SU-DHL-6 (cell line): ENCODE measurements at regions not wholly inside any gene's neighbourhood (a gene's known extent, or its start where the extent isn't known, plus 50 kb on each side); places are given as distances from the start of the nearest gene placed in this dataset.

Experiments used
- H2AFZ ChIP-seq: fragments of 200-600 bp; sonication (generic); 2 replicates; pipeline ENCODE4 v1.6.1; 2014; ENCODE audit warnings: low read depth, mild to moderate bottlenecking, moderate library complexity, mixed read lengths, antibody characterized with exemption, low read length; ENCODE audit not compliant: severe bottlenecking
- H3F3A ChIP-seq: fragments of 200-600 bp; shearing (Covaris generic); 2 replicates; pipeline ENCODE4 v1.6.0; 2016; ENCODE audit warnings: antibody characterized with exemption, mild to moderate bottlenecking; ENCODE audit not compliant: insufficient read depth
- H3K27ac ChIP-seq: fragments of 200-600 bp; sonication (generic); 2 replicates; pipeline ENCODE4 v1.5.1; 2016; ENCODE audit warnings: low read depth, mild to moderate bottlenecking, low read length, moderate library complexity, mixed read lengths
- H3K27me3 ChIP-seq: fragments of 200-600 bp; sonication (generic), shearing (Covaris generic); 2 replicates; pipeline ENCODE4 v1.6.0; 2014; ENCODE audit warnings: mild to moderate bottlenecking, low read length
- H3K36me3 ChIP-seq: fragments of 200-600 bp; sonication (generic); 2 replicates; pipeline ENCODE4 v1.6.1; 2014; ENCODE audit warnings: mild to moderate bottlenecking, low read length, mixed read lengths
- H3K4me2 ChIP-seq: fragments of 300-600, 200-600 bp; shearing (Covaris generic), sonication (generic); 2 replicates; pipeline ENCODE4 v1.6.0; 2014; ENCODE audit warnings: low read length, low read depth, mild to moderate bottlenecking; ENCODE audit not compliant: poor library complexity, severe bottlenecking
- H3K4me3 ChIP-seq: fragments of 200-600 bp; sonication (generic); 2 replicates; pipeline ENCODE4 v1.5.1; 2014; ENCODE audit warnings: antibody characterized with exemption, low read length, mild to moderate bottlenecking, mixed read lengths; ENCODE audit not compliant: insufficient read depth, poor library complexity, severe bottlenecking
- H3K79me2 ChIP-seq: fragments of 200-600 bp; sonication (generic); 2 replicates; pipeline ENCODE4 v1.6.1; 2014; ENCODE audit warnings: mild to moderate bottlenecking, low read length, moderate library complexity; ENCODE audit not compliant: insufficient read depth
- H3K9ac ChIP-seq: fragments of 200-600 bp; sonication (generic); 2 replicates; pipeline ENCODE4 v1.7.0; 2014; ENCODE audit warnings: mild to moderate bottlenecking, low read length
- H3K9me2 ChIP-seq: fragments of 200-600 bp; sonication (generic); replicated peaks from 2 replicates; pipeline ENCODE4 v1.6.1; 2014; ENCODE audit warnings: low read length; ENCODE audit not compliant: insufficient read depth
- H3K9me3 ChIP-seq: fragments of 200-600 bp; sonication (generic); 2 replicates; pipeline ENCODE4 v1.6.1; 2014; ENCODE audit warnings: low read length, mixed read lengths; ENCODE audit not compliant: insufficient read depth
- H4K20me1 ChIP-seq: fragments of 200-600 bp; sonication (generic); 2 replicates; pipeline ENCODE4 v1.6.1; 2014; ENCODE audit warnings: low read depth, mild to moderate bottlenecking, antibody characterized with exemption, low read length, moderate library complexity, mixed read lengths
- EZH2phosphoT487 ChIP-seq: fragments of 200-600 bp; sonication (generic), shearing (Covaris generic); conservative IDR thresholded peaks from 2 replicates; pipeline ENCODE4 v1.6.1; 2018; ENCODE audit warnings: mild to moderate bottlenecking, antibody characterized with exemption, low read length, moderate library complexity, mixed read lengths
- TF ChIP-seq, protein P1 (sequence below): fragments of 200-600 bp; sonication (generic); IDR thresholded peaks from one replicate; pipeline ENCODE4 v1.5.1; 2017; ENCODE audit warnings: antibody characterized with exemption, mild to moderate bottlenecking, low read length, moderate library complexity; ENCODE audit not compliant: insufficient read depth, poor library complexity, severe bottlenecking

DNA sequence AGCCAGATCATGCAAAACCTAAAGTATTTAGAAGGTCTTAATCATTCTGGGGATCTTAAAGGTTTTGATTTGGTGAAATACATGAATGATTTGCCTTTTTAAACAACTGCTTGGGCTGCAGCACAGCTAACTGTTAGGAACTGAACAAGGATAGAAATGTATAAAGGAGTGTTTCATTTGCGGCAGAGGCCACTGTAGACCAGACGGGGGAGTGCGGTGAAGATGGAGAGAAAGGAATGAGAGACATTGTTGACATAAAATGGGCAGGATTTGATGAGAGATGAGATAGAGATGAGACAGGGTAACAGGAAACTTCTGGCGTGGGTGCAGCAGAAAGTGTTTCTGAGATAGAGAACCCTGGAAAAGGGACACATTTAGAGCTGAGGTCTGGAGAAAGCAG is 308.1 kb downstream of the TMX3 start:
- Histone ChIP-seq H3K4me2 (no peak overlapping the region), H3K79me2 (no peaks in the 10 kb centered on the region), H3F3A (no peaks in the 10 kb centered on the region), H3K9ac (no peak overlapping the region), H3K27me3 (no peaks in the 10 kb centered on the region), H4K20me1 (no peaks in the 10 kb centered on the region), H3K9me3 (no peaks in the 10 kb centered on the region), H3K4me3 (no peak overlapping the region), H3K9me2 (no peaks in the 10 kb centered on the region), H3K27ac (no peak overlapping the region), H2AFZ (no peak overlapping the region), H3K36me3 (no peaks in the 10 kb centered on the region)
- TF ChIP-seq EZH2phosphoT487 = no peak
- TF ChIP-seq, protein P1, sequence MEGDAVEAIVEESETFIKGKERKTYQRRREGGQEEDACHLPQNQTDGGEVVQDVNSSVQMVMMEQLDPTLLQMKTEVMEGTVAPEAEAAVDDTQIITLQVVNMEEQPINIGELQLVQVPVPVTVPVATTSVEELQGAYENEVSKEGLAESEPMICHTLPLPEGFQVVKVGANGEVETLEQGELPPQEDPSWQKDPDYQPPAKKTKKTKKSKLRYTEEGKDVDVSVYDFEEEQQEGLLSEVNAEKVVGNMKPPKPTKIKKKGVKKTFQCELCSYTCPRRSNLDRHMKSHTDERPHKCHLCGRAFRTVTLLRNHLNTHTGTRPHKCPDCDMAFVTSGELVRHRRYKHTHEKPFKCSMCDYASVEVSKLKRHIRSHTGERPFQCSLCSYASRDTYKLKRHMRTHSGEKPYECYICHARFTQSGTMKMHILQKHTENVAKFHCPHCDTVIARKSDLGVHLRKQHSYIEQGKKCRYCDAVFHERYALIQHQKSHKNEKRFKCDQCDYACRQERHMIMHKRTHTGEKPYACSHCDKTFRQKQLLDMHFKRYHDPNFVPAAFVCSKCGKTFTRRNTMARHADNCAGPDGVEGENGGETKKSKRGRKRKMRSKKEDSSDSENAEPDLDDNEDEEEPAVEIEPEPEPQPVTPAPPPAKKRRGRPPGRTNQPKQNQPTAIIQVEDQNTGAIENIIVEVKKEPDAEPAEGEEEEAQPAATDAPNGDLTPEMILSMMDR = no peak

DNA sequence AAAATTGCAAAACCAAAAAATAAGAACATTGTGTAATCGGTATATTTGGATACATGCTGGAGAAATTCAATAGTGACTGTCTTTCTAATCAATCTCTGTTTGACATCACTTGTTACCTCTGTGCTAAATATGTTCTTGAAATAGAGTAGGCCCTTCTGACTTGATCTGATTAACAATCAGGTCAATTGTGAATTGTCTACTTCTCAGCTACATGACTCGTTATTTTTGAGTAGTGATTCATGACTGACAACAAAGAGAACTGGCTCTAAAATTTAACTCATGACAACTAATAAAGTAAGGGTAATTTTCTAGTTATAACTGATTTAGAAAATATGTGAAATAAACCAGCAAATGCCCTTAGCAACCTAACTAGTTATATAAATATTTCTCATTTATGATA is 312.1 kb downstream of the TMX3 start:
- Histone ChIP-seq H3K27me3 (no peaks in the 10 kb centered on the region), H3K36me3 (no peaks in the 10 kb centered on the region), H3K9me3 (no peaks in the 10 kb centered on the region), H2AFZ (no peak overlapping the region), H3F3A (no peaks in the 10 kb centered on the region), H3K79me2 (no peaks in the 10 kb centered on the region), H3K4me2 (no peak overlapping the region), H3K9me2 (no peaks in the 10 kb centered on the region), H4K20me1 (no peaks in the 10 kb centered on the region), H3K27ac (no peak overlapping the region), H3K4me3 (no peak overlapping the region), H3K9ac (no peak overlapping the region)
- TF ChIP-seq, protein P1 = no peak
- no peak for TF ChIP-seq EZH2phosphoT487

DNA sequence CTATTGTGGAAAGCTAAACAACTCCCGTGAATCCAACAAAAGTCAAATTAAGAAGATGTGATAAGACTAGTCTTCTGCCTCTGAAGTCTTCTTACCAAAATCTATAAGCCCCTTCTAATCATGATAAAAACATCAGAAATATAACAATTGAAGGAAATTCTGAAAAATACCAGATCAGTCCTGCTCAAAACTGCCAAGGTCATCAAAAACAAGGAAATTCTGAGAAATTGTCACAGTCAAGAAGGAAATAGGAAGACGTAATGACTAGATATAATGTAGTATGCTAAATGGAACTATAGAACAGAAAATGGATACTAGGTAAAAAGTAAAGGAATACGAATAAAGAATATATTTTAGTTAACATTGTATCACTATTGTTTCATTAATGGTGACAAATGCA is 314.0 kb downstream of the TMX3 start:
- no peak for TF ChIP-seq EZH2phosphoT487
- TF ChIP-seq, protein P1 = no peak
- no peaks in the 10 kb centered on the region for H3F3A ChIP-seq
- H2AFZ ChIP-seq = no peak overlapping the region
- H3K27ac ChIP-seq = no peak overlapping the region
- no peaks in the 10 kb centered on the region for H3K36me3 ChIP-seq
- no peaks in the 10 kb centered on the region for H3K79me2 ChIP-seq
- H3K4me3 ChIP-seq = no peak overlapping the region
- no peaks in the 10 kb centered on the region for H3K9me2 ChIP-seq
- H4K20me1 ChIP-seq = no peaks in the 10 kb centered on the region
- no peaks in the 10 kb centered on the region for H3K27me3 ChIP-seq
- H3K4me2 ChIP-seq = no peak overlapping the region
- no peaks in the 10 kb centered on the region for H3K9me3 ChIP-seq
- H3K9ac ChIP-seq = no peak overlapping the region

DNA sequence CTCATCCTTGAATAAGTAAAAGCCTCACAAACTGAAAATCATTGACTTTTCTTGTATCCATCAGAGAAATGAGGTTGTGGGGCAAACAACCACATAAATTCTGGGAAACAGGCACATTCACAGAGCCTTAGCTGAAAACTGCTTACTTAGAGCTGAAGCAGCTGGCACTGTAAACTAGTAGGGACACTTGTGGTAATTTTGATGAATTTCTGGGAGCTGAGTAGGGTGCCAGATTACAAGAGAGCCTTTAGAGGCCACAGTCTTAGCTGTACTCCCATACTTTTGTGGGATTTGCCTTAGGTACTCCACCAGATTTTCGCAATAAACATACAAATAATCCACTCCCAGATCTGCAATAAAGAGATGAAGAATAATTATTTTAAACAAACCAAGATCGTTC is 315.2 kb downstream of the TMX3 start:
- H3F3A ChIP-seq = no peaks in the 10 kb centered on the region
- no peaks in the 10 kb centered on the region for H3K9me3 ChIP-seq
- H4K20me1 ChIP-seq = no peaks in the 10 kb centered on the region
- H3K9ac ChIP-seq = no peak overlapping the region
- H3K27ac ChIP-seq = no peak overlapping the region
- no peaks in the 10 kb centered on the region for H3K79me2 ChIP-seq
- no peak overlapping the region for H2AFZ ChIP-seq
- no peaks in the 10 kb centered on the region for H3K36me3 ChIP-seq
- H3K9me2 ChIP-seq = no peaks in the 10 kb centered on the region
- no peaks in the 10 kb centered on the region for H3K27me3 ChIP-seq
- no peak overlapping the region for H3K4me2 ChIP-seq
- H3K4me3 ChIP-seq = no peak overlapping the region
- TF ChIP-seq, protein P1 = no peak
